ENCODE measurements at regions not wholly inside any gene's neighbourhood (a gene's known extent, or its start where the extent isn't known, plus 50 kb on each side); places are given as distances from the start of the nearest gene placed in this dataset.

DNA sequence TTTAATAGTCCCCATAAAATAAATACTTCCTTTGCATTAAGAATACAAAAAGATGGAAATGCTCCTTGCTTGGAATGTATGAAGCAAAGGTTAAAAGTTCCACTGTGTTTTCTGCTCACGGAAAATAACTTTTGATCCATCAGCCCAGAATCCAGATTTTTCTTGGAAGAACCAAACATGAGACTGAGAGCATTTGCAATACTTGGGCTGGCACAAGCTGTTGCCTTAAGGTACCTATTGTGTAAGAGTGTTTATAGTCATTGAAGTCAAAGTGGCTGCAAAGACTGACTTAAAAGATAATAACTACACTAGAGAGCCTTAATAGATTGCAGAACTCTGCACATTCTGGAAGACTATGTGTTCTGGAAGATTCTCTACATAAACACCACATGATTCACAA is 281.4 kb downstream of the RAB28 start:
- TF ChIP-seq POLR2A (IDR thresholded peaks at IDR 0.05) (no peak), POLR2AphosphoS5 (IDR thresholded peaks at IDR 0.05) (no peak)
- TF ChIP-seq, protein P1, sequence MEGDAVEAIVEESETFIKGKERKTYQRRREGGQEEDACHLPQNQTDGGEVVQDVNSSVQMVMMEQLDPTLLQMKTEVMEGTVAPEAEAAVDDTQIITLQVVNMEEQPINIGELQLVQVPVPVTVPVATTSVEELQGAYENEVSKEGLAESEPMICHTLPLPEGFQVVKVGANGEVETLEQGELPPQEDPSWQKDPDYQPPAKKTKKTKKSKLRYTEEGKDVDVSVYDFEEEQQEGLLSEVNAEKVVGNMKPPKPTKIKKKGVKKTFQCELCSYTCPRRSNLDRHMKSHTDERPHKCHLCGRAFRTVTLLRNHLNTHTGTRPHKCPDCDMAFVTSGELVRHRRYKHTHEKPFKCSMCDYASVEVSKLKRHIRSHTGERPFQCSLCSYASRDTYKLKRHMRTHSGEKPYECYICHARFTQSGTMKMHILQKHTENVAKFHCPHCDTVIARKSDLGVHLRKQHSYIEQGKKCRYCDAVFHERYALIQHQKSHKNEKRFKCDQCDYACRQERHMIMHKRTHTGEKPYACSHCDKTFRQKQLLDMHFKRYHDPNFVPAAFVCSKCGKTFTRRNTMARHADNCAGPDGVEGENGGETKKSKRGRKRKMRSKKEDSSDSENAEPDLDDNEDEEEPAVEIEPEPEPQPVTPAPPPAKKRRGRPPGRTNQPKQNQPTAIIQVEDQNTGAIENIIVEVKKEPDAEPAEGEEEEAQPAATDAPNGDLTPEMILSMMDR (IDR thresholded peaks at IDR 0.05), result no peak

Data from sigmoid colon (tissue), 4 donors.